ENCODE measurements at regions not wholly inside any gene's neighbourhood (a gene's known extent, or its start where the extent isn't known, plus 50 kb on each side); places are given as distances from the start of the nearest gene placed in this dataset.

DNA sequence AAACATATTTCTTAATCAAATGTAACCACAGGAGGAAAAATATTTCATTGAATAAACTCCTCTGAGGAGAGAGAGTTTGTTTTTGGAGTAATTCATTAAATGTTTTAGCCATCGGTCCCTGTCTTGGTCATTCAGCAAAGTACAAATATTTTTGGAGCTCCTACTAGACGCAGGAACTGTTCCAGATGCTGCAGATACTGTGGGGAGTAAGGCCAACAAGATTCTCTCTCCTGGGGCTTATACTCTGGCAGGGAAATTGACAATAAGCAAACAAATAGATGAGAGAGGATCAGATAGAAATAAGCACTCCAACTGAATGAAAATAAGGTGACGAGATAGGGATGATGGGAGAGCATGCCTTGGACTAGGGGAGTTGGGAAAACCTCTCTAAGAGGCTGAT, 264.1 kb downstream of the TTC8 start:
- Histone ChIP-seq H2BK5ac (ENCODE audit: insufficient read length, low read length) (no peak overlapping the region), H3K79me2 (ENCODE audit: insufficient read depth, low read length) (no peaks in the 10 kb centered on the region), H3K4me1 (ENCODE audit: insufficient read depth, low read length) (no peaks in the 10 kb centered on the region), H3K4me2 (ENCODE audit: insufficient read depth, insufficient read length, low read length) (no peak overlapping the region), H3K23me2 (ENCODE audit: insufficient read length, low read depth, low read length, poor library complexity, severe bottlenecking) (no peaks in the 10 kb centered on the region), H3K56ac (ENCODE audit: insufficient read length, low read depth, low read length) (no peak overlapping the region), H4K8ac (replicated peaks; ENCODE audit: insufficient read length, low read depth, low read length) (no peak overlapping the region), H2BK20ac (ENCODE audit: low read depth, low read length, poor library complexity, severe bottlenecking) (no peak overlapping the region), H3K9ac (ENCODE audit: extremely low read depth, insufficient read length, low read length) (no peak overlapping the region), H4K5ac (ENCODE audit: insufficient read length, low read depth, low read length) (no peak overlapping the region), H3K27ac (ENCODE audit: insufficient read length, low read depth, low read length) (no peak overlapping the region), H3T11ph (ENCODE audit: low read length) (no peak overlapping the region), H3K18ac (ENCODE audit: insufficient read length, low read depth, low read length) (no peak overlapping the region), H4K20me1 (ENCODE audit: control insufficient read depth, insufficient read depth, insufficient read length) (no peaks in the 10 kb centered on the region), H2AK5ac (ENCODE audit: insufficient read length, low read length) (no peak overlapping the region), H2BK12ac (ENCODE audit: insufficient read length, low read depth, low read length) (no peak overlapping the region), H3K9me3 (ENCODE audit: control insufficient read depth, low read depth, low read length) (no peaks in the 10 kb centered on the region), H3K27me3 (ENCODE audit: insufficient read depth, low read length) (no peaks in the 10 kb centered on the region), H4K91ac (ENCODE audit: insufficient read length, low read depth, low read length) (no peak overlapping the region), H3K4ac (ENCODE audit: low read depth, low read length) (no peak overlapping the region), H2AFZ (ENCODE audit: low read length) (no peak overlapping the region), H3K14ac (ENCODE audit: insufficient read depth, low read length) (no peak overlapping the region), H2BK15ac (ENCODE audit: low read depth, low read length) (no peak overlapping the region), H3K23ac (ENCODE audit: insufficient read length, low read depth, low read length) (no peak overlapping the region), H2BK120ac (ENCODE audit: low read depth, low read length, poor library complexity, severe bottlenecking) (no peak overlapping the region), H3K79me1 (ENCODE audit: insufficient read depth, low read depth, low read length, poor library complexity, severe bottlenecking) (no peaks in the 10 kb centered on the region)
- no CpG with 5 or more reads among the region's 3 CpGs for WGBS (ENCODE audit: extremely low coverage, insufficient read length, low lambda C conversion rate)
- H3K4me1 Mint-ChIP-seq, result no peaks in the 10 kb centered on the region
- H3K27me3 Mint-ChIP-seq (ENCODE audit: low read depth), result peaks cover 20% of the 10 kb centered on the region
- H3K36me3 Mint-ChIP-seq (ENCODE audit: insufficient read depth in 1 of 3, low read depth in 3 of 3), result peaks cover 0 to 4% (median 3%) of the 10 kb centered on the region in 3 experiments; a peak in 3 of 7 replicates
- TF ChIP-seq, protein P1, sequence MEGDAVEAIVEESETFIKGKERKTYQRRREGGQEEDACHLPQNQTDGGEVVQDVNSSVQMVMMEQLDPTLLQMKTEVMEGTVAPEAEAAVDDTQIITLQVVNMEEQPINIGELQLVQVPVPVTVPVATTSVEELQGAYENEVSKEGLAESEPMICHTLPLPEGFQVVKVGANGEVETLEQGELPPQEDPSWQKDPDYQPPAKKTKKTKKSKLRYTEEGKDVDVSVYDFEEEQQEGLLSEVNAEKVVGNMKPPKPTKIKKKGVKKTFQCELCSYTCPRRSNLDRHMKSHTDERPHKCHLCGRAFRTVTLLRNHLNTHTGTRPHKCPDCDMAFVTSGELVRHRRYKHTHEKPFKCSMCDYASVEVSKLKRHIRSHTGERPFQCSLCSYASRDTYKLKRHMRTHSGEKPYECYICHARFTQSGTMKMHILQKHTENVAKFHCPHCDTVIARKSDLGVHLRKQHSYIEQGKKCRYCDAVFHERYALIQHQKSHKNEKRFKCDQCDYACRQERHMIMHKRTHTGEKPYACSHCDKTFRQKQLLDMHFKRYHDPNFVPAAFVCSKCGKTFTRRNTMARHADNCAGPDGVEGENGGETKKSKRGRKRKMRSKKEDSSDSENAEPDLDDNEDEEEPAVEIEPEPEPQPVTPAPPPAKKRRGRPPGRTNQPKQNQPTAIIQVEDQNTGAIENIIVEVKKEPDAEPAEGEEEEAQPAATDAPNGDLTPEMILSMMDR (conservative IDR thresholded peaks at IDR 0.05), result no peak
- no peak overlapping the region for H3K27ac Mint-ChIP-seq
- H3K9me3 Mint-ChIP-seq, result peaks cover 4% of the 10 kb centered on the region in 2 experiments; a peak in 4 of 5 replicates
- no peak overlapping the region for H3K4me3 Mint-ChIP-seq
- no peak for DNase-seq
